ENCODE measurements at regions not wholly inside any gene's neighbourhood (a gene's known extent, or its start where the extent isn't known, plus 50 kb on each side); places are given as distances from the start of the nearest gene placed in this dataset.

GRCh38 chr14:21748869-21749303, 75.3 kb upstream of the OR4E1 start:
- TF ChIP-seq, protein P1, sequence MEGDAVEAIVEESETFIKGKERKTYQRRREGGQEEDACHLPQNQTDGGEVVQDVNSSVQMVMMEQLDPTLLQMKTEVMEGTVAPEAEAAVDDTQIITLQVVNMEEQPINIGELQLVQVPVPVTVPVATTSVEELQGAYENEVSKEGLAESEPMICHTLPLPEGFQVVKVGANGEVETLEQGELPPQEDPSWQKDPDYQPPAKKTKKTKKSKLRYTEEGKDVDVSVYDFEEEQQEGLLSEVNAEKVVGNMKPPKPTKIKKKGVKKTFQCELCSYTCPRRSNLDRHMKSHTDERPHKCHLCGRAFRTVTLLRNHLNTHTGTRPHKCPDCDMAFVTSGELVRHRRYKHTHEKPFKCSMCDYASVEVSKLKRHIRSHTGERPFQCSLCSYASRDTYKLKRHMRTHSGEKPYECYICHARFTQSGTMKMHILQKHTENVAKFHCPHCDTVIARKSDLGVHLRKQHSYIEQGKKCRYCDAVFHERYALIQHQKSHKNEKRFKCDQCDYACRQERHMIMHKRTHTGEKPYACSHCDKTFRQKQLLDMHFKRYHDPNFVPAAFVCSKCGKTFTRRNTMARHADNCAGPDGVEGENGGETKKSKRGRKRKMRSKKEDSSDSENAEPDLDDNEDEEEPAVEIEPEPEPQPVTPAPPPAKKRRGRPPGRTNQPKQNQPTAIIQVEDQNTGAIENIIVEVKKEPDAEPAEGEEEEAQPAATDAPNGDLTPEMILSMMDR (IDR thresholded peaks at IDR 0.05; ENCODE audit: low read depth, low read length) = peak; percentile 87
- no peak for TF ChIP-seq EZH2phosphoT487 (IDR thresholded peaks at IDR 0.05; ENCODE audit: low read depth)

Measured in OCI-LY3 (cell line).